ENCODE measurements at regions not wholly inside any gene's neighbourhood (a gene's known extent, or its start where the extent isn't known, plus 50 kb on each side); places are given as distances from the start of the nearest gene placed in this dataset.

DNA sequence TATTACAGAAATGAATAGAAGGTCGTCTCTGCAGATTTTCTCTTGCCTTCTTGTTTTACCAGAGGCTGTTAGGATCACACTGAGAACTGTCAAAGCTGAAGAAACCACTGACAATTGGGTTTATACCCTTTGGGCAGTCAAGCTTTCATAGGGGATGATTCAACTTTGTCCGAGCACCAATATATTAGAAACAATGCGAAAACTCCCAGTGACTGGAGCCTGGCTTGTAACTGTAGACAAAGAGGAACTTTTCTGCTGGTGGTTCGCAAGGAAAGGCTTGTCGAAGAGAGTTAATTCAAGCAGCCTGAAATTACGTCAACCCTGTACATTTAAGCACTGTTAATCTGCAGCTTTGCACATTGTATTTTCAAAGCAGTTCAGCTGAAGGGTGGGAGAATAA, 193.2 kb upstream of the ZNF385D start:
- TF ChIP-seq TAF1 (IDR thresholded peaks at IDR 0.05; ENCODE audit: borderline replicate concordance, insufficient read depth, low read length), result no peak
- TF ChIP-seq REST (IDR thresholded peaks at IDR 0.05; ENCODE audit: insufficient read depth in 1 of 2, low read depth in 2 of 2, low read length in 2 of 2), result no peak
- TF ChIP-seq POLR2AphosphoS5 (IDR thresholded peaks at IDR 0.05; ENCODE audit: low read depth, low read length), result no peak
- TF ChIP-seq SIN3A (IDR thresholded peaks at IDR 0.05; ENCODE audit: borderline replicate concordance, insufficient read depth, low read length), result no peak
- TF ChIP-seq FOXP2 (optimal IDR thresholded peaks at IDR 0.05; ENCODE audit: borderline replicate concordance, extremely low read depth, extremely low read length, insufficient read depth), result no peak
